ENCODE measurements at regions not wholly inside any gene's neighbourhood (a gene's known extent, or its start where the extent isn't known, plus 50 kb on each side); places are given as distances from the start of the nearest gene placed in this dataset.
"Not testable (repeated sequence)": the region's sequence is repeated elsewhere in the genome, so short reads cannot be mapped to it uniquely, and the experiment has no call there.

GRCh38 chr6:17012421-17013225 lies 89.2 kb upstream of the STMND1 start:
- DNase-seq = peak; percentile 33

DNA sequence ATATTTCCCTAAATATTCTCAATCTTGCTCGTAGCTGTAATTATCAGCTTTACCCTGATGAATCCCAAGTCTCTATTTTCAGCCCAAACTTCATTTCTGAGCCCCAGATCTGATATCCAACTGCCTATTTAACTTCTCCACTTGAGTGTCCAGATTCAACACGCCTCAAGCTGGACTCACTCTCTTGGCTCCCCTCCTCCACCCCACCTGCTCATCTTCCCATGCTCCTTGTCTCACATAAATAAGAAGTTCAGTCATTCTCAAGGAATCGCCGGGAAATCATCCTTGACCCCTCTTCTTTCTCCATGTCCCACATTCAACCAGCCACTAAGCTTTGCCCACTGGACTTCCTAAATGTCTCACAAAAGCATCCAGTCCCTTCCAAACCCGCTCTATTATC lies 89.9 kb upstream of the STMND1 start:
- DNase-seq = no peak

- DNase-seq = no peak
Measured at GRCh38 chr6:17007749-17008148, 94.1 kb upstream of the STMND1 start.

DNA sequence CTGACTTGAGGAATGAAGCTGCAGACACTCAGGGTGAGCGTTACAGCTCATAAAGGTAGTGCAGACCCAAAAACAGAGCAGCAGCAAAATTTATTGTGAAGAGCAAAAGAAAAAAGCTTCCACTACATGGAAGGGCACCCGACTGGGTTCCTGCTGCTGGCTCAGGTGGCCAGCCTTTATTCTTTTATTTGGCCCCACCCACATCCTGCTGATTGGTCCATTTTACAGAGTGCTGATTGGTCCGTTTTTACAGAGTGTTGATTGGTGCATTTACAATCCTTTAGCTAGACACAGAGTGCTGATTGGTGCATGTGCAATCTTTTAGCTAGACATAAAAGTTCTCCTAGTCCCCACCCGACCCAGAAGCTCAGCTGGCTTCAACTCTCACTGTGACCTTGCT lies 95.3 kb upstream of the STMND1 start:
- no peak for DNase-seq

DNA sequence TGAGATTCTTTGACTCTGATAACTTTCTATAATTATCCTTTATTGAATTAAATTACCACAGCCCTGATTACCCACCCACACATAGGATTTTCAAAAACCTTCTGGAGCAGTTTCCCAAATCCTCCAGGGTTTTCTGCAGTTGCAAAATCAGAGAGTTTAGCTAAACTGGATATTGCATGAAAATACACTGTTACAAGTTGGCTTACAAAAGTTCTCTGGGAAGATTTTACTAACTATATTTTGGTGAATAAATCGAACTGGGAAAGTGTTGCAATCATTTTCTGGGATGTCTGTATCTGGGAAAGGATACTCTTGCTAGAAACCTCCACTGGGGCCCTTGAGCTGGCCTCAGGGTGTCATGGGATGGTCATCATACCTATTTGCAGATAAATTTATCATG lies 97.6 kb upstream of the STMND1 start:
- no peak for DNase-seq

GRCh38 chr6:17002123-17002522 lies 99.7 kb upstream of the STMND1 start:
- no peak for DNase-seq

DNA sequence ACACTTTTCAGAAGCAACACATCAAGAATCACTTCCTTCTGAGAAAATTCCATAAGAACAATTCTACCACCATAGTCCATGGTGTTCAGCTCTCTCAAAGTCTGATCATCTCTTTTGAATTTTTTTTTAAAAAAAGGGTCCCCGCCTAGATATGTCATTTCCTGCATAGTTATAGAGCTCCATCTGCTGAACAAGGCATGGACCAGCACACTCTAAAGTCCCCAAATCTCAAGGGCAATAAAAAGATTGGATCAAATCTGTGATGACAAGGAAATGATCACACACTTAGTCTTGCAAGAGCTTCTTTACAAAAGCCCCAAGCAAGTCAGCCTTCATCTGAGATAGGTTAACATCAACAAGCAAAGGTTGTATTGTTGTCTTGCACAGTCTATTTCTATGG lies 100.7 kb upstream of the STMND1 start:
- no peak for DNase-seq

GRCh38 chr6:16999491-17000436 lies 102.1 kb upstream of the STMND1 start:
- DNase-seq = no peak

GRCh38 chr6:16998461-16998860 lies 103.4 kb upstream of the STMND1 start:
- DNase-seq = no peak

GRCh38 chr6:16995511-16996250 lies 106.2 kb upstream of the STMND1 start:
- DNase-seq = no peak

DNA sequence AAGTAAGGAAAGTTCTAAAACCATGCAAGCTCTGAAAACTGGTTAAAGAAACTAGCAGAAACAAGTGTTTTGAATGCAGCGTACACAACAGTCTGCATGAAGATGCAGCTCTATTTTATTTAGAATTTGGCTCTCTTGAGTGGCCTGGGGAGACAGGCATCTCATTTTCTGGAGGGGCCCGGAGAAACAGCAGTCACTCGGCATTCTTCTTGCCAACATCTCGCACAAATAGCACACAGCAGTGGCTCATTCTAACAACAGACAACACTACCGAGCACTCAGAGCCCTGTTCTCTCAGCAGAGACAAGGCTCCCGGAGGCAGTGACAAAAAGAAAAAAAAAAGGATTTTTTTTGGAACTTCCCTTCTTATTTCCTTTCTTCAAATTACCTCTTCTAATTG lies 108.5 kb upstream of the STMND1 start:
- peak; percentile 6 for DNase-seq

- DNase-seq = no peak
Measured at GRCh38 chr6:16991981-16992629, 109.7 kb upstream of the STMND1 start.

- DNase-seq = not testable (repeated sequence)
Measured at GRCh38 chr6:16989976-16990375, 111.9 kb upstream of the STMND1 start.

DNA sequence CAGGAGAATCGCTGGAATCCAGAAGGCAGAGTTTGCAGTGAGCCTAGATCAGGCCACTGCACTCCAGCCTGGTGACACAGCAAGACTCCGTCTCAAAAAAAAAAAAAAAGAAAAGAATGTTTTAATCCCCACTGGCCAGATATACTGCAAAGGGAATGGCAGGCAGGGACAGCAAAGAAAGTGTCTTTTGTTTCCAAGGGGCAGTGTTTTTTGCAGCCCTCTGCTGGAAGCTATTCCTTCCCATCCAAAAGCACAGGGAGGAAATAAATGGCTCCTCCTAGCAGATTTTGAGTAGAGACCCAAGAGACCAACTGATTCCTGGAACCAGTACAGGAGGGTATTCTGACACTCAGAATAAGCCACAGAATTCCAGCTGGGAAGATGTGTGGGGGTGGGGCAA lies 112.5 kb upstream of the STMND1 start:
- DNase-seq = no peak

DNA sequence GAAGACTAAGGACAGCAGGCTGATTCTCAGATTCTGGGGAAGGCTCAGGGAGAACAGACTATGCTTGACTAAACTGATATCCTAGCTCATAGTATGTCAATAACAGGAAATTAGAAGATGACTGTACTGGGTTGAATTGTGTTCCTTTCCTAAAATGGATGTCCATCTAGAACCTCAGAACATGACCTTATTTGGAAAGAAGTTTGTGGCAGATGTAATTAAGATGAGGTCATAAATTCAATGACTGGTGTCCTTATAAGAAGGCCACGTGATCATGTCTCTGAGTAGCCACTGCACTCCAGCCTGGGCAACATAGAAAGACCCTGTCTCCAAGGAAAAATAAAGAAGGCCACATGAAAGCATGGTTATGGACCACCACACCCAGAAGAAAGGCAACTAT lies 113.9 kb upstream of the STMND1 start:
- DNase-seq = no peak

GRCh38 chr6:16985513-16986284 lies 116.2 kb upstream of the STMND1 start:
- DNase-seq = no peak

GRCh38 chr6:16982807-16983206 lies 119.0 kb upstream of the STMND1 start:
- DNase-seq = no peak

GRCh38 chr6:16979677-16980370 lies 122.0 kb upstream of the STMND1 start:
- no peak for DNase-seq

DNA sequence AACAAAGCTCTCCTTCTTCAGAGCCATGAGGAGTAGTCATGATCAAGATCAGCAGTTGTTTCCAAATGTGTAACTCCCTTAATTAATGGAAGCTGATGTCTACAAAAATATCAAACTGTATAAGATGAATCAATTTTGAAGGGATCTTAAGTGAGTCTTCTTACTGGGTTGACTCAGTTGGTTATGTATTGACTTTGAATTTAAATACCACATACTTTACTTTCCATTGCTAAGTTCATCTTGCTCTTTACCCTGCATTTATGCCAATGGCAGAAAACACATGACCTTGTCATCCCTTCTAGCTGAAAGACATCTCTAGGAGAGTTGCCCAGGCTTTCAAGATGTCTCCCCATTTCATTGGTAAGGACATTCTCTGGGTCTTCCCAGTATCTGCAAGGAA lies 123.2 kb upstream of the STMND1 start:
- no peak for DNase-seq

DNA sequence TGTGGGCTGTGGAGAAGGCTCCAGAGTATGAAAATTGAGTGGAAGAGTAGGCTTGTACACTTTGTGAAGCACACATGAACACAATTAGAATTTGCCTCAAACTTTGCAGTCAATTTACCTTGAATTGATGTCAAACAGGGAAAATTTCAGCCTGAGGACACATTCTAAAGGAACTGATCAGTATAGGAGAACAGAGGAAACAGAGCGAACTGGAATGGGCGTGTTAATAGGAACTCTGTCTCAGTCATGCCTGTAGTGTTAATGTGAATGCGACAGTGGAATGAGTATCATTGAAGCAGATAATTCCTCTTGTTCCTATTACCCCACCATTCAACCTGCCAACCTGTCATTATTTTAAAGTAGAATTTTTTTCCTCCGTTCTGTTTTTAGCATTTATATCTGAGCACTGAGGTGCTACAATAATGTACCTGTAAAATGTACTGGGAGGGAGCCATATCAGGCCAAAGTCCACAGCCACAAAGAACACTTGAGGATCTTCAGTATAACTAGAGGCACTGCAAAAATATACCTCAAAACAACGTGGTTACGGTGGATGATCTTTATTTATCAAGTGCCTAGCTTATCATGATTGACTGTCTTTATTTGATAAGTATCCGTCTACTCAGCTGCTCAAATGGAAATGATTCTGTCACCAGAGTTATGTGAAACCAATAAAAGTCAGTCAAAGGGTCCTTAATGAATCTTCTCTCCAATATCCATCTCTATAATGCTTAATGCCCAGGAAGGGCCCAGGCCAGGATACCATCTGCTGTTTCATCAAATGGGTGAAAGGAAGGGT lies 125.3 kb upstream of the STMND1 start:
- no peak for DNase-seq

All from midbrain (tissue), 1 donor.